NCI-H2029 treated with DMSO at 0.1 percent for 48 hours (cell line): ENCODE measurements at regions not wholly inside any gene's neighbourhood (a gene's known extent, or its start where the extent isn't known, plus 50 kb on each side); places are given as distances from the start of the nearest gene placed in this dataset.

ENCODE experiments used
- DNase-seq: peaks from one replicate; lab custom pipeline; 2025; lab: John Stamatoyannopoulos, UW

DNA sequence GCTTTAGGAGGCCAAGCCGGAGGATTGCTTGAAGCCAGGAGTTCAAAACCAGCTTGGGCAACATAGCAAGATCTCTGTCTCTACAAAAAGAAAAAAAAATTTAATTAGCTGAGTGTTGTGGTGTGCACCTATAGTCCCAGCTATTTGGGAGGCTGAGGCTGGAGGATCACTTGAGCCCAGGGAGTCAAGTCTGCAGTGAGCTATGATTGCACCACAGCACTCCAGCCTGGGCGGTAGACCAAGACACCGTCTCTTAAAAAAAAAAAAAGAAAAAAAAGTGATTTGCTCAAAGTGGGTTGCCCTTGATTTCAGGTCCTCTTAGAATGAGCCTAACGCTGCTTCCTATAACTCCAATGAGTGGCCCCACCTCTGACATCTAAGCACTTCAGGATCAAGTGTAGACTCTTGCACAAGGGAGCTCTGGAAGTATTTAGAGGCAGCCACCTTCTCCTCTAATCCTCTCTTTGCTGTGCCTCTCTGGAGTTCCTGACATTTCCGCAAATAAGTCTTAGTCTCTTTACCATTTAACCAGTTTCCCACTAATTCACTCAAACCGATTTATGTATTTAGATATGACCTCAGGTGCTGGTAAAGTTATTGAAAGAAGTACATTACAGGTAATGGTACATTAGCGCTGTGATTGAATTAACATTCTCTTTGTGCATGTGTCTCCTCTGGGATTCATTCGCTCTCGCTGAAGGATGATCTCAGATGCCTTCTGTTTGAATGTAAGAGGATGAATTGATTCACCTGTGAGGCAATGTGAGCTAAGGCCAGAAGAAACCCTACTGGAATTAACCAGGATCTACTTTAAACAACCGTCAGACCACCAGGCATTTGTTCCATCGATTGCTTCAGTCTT is 60.8 kb upstream of the CELF2 start:
- DNase-seq = no peak

DNA sequence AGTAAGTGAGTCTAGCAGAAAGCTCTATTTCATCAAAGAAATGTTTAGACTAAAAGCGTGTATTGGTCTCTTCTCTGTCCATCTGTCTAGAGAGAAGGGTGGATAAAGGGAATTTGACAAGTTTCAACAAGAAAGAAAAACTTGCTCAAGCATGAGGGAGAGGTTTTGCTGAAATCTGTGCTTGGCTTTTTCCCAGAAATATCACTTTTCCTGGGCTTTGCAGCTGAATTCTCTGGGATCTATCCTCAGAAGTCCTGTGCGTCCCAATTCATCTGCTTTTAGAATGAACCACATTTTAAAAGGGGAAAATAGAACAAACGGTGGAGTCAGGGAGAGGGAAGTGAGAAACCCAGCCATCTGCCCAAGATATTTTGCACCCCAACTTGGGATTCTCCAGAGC is 59.6 kb upstream of the CELF2 start:
- no peak for DNase-seq

DNA sequence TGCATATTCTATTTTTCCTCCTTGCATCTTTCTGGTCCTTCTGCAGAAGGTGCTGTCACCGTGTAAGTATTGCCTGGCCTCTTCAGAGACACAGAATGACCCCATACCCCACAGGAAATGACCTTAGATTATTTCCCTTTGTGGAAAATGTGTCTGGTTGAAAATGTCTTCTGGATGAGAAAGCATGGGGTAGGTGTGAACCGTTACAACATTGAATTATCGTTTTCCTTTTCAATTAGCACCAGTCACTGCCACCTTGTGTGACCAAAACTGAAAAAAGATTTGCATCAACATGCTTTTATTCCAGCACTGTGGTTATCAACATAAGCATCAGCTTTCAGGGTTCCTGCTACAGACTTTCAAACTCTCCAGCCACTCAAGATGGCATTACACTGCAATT is 58.0 kb upstream of the CELF2 start:
- no peak for DNase-seq

DNA sequence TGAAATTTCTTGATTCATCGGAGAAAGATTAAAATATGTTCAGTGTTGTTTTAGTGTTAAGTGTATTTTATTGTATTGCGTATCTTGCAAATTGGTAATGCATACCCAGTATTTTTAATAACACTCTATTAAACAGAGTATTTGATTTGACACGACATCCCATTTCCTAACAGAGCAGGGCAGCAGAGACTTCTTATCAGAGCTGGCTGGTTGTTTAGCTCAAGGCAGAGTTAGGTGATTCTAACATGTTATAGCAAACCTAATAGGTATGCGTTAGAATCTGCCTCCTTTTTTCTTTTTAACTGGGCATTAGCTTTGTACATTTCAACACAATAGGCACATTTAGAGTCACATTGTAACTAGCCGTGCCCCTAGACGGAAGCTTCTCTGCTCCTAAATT is 57.1 kb upstream of the CELF2 start:
- no peak for DNase-seq

DNA sequence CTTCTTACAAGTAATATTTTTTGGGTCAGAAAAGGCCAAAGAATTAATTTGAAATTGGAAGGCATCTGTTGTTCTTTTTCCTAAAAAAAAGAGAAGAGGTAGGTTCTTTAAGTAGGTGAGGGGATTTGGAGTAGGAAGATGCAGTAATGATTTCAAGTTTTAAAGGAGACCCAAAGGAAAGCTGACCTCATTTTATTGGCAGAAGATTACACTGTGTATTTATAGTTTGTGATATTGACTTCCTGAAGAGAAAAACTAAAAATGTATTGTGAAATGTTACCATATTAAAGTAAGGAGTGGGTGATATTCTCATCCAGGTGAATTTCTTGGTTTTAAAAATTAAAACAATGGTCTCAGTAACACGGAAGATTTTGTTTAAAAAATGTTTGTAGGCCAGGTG is 56.6 kb upstream of the CELF2 start:
- no peak for DNase-seq

DNA sequence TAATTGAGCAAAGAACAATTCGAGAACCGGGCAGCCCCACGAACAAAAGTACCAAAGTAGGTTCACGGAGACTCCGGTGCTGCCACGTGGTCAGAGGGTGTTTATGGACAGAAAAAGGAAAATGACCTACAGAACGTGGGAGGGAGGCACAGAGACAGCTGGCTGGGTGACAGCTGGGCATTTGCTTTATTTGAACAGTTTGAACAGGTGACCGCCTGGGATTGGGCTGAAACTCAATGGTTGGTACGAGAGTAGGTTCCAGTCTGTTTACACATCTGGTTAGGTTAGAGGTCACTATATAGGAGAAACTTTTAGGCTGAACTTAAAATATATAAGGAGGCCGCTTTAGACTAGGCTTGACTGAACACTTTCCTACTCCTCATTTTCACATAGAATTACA is 50.6 kb upstream of the CELF2 start:
- DNase-seq = no peak

DNA sequence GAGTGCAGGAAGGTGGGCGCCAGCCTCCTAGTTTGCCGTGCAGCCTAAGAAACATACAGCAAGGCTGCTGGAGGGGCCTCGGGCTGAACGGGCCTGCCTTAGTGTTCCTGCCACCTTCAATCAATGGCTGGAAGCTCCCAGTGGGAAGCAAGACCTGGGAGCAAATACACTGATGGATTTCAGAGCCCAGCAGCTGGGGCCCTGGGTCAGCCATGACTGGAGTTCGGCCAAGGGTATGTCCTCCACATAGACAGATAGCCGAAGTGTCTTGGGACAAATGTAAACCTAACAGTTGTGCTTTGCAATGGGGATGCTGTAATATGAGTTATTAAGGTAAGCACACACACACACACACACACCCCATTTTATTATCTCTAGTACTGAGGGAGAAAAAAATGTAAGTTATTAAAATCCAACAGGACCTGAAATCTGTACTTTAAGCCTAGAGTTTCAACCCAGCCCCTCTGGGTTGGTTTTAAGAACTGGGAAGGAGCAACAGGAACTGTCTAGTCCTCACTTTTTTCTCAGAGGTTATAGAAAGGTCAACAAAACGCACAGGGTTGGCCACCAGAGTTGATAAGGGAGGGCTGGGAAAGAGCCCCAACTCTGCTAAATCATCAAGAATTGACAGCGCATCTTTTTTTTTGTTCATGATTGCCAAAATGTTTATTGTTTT is 50.0 kb upstream of the CELF2 start:
- no peak for DNase-seq
